Chondrocyte (in vitro differentiated cells): ENCODE measurements at regions not wholly inside any gene's neighbourhood (a gene's known extent, or its start where the extent isn't known, plus 50 kb on each side); places are given as distances from the start of the nearest gene placed in this dataset. TPM values are rescaled to one million over a fixed set of nuclear protein-coding genes. Genes with fewer than 3 reads are reported as not detected.

ENCODE experiments used
- microRNA-seq: library from miRNA; unstranded; fragments of <30 nt; microRNA quantifications from one replicate; pipeline ENCODE4 v1.2.0, GENCODE V29; 2020; ENCODE audit warnings: borderline number of aligned reads

Small RNA genes lying in the stretch of these regions (microRNA-seq; reads per million reads assigned to microRNA genes)
- not detected for gene MIR3919
